Stimulated activated CD4-positive, alpha-beta T cell treated with anti-CD3 and anti-CD28 coated beads, Interleukin-4, amount 100 ng/mL, for 4 hours (primary cell): ENCODE measurements at regions not wholly inside any gene's neighbourhood (a gene's known extent, or its start where the extent isn't known, plus 50 kb on each side); places are given as distances from the start of the nearest gene placed in this dataset.

Experiments used
- DNase-seq, 2 experiments: peaks; one replicate each; pipeline ENCODE4 v3.0.0-alpha.2; 2020

DNA sequence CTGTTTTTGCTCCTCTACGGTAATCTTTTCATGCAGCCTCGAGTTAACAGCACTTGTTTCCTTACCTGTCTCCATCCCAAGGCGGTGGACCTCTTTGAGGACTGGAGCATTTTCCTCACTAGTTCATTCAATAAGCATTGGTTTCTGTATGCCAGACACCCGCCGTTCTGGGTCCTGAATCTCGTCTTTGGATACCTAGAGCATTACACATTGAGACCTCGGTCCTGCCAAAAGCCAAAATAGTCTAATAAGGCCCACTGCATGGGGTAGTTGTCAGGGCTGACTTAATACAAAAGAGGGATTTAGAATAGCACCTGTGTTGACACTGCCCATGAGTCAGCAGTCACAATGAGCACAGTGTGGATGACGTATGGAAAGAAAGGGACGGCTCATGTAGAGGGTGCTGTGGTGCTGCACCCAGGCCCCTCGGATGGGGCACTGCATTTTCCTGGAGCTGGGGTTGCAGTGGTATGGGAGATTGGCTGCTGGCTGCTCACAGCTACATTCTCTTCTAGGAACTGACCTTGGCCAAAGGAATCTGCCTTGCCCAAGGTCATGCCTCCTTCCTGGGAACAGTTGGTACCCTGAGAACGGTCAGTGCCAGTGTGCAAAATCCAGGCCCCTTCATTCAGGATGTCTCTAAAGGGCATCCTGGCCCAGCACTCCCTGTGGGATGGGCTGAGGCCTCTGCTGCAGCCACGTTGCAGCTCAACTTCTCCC is 126.9 kb upstream of the NCK2 start:
- DNase-seq = no peak

DNA sequence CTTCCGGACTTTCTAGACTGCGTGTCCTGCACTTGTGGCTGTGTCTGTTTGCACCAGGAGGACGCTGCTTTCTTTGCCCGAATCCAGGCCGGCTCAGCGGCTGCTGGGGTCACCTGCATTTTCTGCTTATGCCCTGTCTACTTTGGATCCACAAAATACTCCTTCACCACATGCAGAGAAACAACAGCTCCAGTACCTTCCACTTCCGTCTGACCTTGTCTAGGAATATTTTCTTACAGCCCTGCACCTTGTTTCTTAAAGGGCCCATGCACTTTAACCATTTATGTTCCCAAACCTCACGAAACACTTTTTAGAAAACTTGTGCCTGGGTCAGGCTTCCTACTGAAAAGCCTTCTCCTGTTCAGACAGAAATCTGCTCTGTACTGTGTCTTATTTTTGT is 129.4 kb upstream of the NCK2 start:
- no peak for DNase-seq

DNA sequence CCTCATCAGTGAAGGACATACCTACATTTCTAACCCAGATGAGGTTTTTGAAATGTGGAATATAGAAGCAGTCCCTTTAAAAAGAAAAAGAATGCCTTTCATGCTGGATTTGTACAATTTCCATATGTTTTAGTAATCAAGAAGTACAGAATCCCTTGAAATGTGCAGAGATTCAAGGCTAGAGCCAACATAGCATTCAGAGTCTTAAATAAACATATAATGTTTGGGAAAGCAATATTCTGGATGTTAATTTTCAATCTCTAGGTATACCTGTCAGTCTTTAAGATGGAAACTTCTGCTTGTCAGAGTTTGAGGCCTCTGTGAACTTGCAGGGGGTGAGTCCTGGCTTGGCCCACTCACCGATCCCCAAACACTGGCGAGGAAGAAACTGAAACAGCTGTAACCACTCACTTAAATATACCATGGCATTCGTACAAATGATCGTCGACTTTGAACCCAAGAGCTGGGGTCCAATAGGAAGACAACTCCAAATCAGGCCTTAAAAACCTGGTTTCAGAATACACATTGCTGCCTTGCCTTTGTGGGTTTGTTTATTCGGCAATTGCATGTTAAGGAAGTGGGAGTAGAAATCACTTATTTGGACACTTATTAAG is 132.8 kb upstream of the NCK2 start:
- no peak for DNase-seq

DNA sequence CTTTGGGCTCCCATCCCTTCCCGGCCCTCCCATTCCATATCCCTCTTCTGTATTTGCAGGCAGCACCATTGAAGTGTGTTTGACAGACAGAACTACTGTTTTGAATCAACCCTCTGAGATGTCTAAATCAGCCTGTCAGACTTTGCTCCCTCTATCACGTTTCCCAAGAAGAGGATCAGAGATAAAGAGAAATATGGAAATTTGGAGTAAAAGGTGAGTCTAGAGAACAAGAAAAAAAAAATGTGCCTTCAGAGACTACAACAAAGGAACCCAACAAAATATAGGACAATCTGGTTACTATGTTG is 133.4 kb upstream of the NCK2 start:
- no peak for DNase-seq

DNA sequence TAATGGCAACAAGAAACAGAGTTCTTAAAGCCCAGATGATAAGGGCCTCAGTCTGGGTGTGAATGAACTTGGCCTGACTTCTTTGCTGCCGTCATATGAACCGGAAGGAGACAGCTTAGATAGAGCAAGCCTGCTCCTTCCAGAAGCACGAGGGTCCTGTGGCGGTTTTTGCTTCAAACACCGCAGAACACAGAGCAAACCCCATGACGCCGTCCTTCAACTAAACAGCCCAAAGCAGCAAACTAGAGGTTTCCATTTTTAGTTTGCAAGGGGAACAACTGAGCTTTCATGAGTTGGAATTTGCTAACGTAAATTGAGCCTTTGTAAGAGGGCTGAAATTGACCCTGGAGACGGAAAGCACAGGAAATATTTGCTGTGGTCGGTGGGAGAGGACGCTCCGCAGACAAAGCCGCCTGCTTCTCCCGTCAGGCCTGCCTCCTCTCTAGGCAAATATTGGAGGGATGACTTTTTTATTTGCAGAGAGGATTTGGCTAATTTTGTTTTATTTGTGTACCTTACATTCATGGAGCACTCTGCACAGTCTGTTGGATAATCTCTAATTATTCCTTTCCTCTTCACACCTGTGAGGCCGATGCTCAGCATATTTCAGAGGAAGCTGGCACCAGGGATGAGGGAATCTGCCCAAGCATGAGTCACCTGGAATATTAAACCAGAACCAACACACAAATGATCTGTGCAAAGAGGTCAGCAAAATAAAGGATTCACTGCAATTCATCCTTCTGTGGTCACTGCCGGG is 134.0 kb upstream of the NCK2 start:
- DNase-seq = no peak

DNA sequence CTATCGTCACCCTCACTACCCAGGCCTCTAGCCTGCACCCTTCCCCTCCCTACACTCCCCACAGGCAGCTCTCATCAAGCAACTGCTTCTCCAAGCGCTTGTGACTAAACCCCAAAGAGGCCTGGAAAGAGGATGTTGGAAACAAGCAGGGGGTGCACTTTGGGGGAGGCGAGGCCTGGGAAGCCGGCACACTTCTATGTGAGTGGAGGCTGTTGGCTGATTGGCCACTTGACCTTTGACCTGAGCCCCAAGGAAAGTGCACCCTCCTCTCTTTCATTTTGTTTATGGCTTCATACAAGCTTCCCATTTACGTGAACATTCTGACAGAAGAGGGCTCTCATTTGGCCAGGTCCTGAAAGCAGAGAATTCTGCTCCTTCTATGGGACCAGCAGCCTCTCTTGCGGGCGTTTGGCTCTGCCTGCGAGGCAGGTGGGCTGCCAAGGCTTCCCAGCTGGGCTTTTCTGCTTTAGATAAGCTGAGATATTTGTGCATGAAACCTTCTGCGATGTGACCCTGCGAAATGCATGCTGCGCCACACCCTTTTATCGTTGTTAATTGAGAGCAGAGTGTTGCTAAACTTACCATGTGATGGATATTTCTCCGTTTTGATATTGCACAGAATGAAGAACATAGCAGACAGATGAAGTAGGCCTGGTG is 134.8 kb upstream of the NCK2 start:
- DNase-seq = no peak

DNA sequence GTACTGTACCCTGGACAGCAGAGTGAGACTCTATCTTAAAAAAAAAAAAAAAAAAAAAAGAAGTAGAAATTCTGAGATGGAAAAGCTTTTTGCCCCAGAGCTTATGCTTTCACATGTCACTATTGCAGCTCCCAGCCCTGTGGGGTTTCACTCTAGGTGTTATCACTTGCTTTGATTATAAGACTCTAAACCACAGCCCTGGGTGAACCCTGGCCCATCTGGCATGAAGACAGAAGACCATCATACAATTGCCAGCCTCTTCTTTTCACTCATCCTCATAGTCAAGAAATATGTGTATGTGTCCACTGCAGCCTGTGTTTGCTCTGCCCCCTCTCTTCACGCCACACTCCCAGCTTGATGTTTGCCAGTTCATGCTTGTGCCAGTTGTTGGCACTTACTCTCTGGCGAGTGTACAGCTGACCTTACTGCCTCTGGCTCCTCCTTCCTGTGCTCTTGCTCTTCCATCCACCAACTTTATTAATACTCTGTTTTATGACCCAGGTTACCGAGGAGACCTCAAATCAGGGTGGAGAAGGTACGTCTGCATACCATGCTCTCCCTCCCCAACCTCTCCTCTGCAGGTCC is 136.7 kb upstream of the NCK2 start:
- no peak for DNase-seq

DNA sequence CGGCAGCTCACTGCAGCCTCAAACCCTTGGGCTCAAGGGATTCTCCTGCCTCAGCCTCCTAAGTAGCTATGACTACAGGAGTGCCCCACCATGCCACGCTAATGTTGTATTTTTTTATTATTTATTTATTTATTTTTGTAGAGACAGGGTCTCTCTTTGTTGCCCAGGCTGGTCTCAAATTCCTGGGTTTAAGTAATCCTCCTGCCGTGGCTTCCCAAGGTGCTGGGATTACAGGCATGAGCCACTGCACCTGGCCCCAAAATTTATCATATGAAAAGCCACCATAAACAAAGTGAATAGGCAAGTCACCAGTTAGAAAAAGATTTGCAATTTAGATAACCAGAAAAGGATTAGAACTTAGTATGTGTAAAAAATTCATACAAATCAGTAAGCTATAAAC is 138.6 kb upstream of the NCK2 start:
- no peak for DNase-seq

DNA sequence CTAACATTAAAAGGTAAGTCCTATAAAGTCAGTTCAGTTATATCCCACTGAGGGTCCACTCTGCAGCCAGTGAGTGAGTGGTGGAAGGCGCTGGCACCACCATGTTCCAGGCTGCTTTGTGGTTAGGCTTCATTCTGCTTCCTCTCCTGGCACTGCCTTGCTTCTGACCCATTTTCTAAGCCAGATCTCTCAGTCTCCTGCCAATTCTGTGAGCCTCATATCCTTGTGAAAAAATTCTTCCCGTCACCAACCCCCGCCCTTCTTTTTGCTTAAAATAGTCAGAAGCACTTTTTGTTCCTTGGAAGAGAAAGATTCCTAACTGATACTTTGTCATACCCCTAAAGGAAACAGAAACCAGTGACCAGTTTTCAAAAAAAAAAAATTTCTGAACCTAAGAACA is 139.8 kb upstream of the NCK2 start:
- no peak for DNase-seq

DNA sequence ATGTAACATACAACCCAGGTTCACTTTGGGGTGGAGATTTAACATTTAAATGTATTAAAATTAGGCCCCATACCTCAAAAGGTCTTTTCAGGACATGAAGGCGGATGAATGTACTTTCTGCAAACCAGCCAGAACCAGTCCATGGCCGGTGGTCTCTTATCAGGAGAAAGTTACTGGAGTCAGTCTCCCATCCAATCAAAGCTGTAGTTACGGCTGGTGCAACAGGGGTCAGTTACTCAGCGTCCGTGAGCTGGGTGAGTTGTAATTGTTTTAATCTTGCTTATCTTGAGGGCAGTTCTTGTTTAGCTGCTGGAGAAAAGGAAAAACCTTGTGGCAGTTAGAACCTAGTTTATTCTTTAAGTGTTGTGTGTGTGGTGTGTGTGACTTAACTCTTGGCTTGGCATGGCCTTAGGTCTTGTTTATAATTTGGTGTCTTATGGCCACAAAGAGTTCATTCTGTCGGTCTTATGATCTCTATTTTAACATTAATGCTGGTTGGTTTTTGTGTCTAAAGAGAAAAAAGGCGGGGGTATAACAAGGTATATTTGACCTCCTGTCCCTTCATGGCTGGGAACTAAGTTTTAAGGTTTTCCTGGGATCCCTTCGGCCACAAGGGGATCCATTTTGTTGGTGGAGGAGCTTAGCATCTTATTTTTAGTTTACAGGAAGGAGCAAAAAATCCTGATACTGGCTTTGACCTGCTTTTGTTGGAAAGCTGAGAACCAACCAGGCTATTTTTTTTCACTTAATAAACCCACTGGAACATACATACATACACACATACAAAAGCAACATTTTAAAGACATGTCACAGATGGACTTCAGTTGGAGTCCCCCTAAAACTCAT is 143.5 kb upstream of the NCK2 start:
- DNase-seq = no peak

DNA sequence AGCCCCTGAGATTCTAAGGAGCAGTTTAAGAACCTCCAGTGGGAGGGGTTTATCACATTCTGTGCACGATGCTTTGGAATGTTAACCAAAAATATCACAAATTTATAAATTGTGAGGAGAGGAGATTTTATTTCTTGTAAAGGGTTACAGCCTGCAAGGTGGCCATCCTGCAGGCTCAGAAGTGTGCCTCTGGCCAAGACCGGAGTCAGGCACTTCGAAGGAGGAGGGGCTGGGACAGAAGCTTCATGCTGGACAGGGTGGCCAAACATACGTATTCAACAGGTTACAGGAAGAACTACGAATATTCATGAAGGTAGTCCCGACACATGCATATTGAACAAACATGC is 144.1 kb upstream of the NCK2 start:
- DNase-seq = no peak

DNA sequence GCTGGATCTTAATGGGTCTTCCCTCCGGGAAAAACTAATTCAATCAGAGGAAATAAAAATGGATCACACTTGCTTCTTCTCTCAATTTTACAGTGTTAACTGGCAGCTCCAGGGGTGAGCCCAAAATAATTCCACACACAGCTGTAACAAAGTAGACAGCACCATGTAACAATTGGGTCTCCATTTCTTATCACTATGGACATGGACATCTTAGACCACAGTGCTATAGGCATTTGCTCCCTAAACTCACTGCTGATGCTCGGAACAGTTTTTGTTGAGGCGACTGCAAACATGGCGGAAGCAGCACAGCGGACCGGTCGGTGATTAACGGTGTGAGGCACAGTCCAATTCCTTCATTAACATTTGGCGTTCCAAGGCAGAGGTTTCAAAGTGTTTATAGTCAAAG is 144.7 kb upstream of the NCK2 start:
- DNase-seq = no peak

DNA sequence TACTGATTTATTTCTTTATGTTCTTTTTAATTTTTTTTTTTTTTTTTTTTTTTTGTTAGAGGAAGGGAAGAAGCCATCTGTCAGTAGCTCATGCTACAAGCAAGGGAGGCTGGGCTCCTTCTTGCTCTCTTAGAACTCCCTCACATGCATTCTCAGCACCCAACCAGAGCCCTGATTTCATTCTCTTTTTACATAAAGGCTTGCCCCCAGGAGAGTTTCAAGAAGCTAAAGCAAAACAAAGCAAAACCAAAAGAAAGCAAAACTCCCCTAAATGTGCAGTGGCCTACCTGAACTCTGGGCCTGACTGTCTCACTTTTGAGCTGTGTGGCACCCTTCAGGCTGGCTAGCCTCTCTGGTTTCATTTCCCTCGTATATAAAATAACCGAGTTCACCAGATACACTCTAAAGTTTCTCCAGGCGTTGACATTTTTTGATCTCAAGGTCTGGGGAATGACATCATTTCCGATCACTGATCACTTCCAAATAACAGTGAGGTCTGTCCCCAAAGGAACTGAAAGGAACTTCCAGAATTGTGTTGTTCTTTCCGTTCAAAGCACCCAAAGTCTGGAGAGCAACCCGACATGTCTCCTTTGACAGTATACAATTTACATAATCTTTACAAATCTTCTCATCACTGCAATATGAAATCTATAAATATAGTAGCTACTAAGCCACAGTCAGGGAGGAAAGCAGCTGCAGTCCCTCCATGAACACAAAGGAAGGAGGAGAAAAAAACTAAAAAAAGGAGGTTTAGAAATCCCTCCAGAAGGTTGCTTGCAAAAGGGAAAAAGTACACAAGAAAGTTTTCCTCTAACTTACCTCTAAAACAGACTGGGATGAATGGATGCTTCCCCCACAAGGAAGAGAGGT is 145.6 kb upstream of the NCK2 start:
- DNase-seq = no peak

DNA sequence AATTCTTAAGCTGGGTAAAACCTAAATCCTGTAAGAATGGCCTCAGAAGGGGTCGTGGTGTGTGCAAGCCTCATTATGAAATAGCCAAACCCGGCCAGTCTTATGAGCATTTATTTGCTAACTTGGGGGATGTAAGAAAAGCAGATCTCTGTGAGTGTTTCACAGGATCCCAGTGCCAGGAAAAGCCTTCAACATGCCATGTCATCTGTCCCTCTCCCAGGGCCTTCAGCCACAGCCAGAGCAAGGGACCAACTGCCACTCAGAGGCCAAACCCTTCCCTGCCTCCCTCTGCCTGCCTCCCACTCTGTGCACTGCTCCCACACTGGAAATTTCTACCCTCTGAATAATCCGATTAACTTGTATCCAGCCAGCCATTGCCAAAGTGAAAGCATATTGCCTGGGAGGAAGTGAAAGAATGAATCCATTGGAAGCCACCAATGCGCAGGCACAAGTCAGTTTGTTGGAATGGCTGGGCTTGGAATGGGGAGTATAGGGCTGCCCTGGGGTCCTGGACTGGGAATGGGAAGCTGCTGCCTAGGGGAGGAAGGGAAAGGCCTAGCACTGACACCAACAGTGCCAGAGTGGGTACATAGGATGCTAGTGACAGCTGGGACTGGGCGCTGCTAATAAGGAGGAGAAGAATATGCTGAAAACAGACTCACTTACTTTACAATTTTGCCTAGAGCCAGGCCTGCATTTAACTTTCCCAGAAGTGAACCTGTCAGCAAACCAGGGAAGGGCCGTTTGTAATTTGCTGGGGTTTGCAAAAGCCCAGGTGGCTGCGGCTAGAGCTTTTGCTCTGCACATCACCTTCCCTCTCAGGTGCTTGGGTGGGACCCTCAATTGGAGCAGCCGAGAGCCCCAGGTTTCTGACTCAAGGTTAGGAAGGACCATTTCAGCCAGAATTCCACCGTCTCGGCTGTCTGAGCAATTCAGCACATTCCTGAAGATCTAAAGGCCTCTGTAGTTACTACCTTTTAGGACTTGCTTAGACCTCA is 146.6 kb upstream of the NCK2 start:
- no peak for DNase-seq

DNA sequence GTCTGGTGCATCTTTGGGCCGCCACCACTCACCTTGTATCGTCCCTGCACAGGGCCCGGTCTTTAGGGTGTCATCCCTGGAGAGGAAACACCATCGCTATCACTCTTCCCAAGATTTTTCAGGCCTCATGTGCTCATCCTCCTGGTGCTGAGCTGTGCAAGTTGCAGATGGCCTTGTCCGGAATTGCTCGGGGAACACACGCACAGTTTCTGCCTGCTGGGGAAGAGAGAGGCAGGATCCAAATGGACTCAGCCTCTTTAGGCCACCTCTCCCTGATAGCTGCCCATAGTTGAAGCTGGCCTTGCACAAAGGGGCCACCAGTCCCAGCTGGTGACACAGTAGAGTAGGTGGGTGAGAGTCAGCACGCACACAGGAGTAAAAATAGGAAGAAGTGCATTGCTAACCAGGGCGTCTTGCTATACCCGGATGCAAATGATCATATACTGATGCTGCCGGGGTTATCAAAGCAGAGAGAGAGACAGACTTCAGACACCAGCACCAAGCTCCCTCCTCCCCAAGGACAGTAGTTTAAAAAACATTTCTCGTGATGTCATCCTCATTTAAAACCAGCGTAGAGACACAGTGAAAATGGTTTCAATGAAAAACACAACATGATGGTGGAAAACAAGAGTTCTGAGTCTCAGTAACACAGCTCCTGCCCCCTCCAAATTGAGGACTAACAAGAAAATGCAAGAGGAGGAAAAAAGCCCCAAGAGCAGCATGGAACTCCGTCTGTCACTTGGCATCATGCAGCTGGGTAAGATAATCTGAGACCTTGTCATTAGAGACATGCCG is 147.5 kb upstream of the NCK2 start:
- DNase-seq = no peak

DNA sequence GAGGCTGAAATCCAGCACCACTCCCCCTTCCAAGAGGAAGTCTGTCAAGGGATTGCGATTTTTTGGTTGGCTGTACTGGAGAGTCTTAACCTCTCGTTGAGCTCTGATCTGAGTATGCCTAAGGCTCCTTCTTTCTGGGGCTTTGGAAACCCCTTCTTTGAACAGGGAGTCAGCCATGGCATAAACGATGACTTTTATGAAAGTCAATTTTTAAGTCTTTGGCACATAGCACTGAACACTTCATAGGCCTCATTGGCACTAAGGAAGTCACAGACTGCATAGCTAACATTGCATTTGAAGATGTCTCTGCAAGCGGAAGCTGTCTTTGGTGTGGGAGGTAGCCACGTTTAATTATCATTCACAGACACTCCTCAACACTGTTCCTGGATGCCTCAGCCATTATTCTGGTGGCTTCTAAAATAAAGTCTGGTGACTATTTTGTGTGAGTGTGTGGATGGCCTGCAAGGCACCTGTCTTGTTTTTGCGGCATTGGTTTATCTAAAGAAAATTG is 148.2 kb upstream of the NCK2 start:
- no peak for DNase-seq

DNA sequence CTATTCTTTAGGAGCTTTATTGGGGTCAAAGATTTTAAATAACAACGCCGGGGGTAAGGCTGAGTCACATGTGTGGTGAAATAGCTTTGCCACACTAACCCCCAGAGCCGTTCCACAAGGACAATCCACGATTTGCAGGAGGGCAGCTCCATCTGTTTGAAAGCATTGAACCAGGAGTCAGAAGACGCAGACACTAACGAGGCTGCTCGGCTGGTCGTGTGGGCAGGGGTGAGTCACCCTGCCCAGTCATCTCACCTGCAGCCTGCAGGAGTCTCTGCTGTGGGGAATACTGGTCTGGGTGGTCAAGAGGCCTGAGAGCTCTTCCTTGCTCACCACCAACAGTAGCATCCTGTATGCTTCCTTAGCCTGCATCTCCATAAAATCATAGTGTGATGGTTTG is 149.2 kb upstream of the NCK2 start:
- peak; percentile 5 to 12 for DNase-seq

DNA sequence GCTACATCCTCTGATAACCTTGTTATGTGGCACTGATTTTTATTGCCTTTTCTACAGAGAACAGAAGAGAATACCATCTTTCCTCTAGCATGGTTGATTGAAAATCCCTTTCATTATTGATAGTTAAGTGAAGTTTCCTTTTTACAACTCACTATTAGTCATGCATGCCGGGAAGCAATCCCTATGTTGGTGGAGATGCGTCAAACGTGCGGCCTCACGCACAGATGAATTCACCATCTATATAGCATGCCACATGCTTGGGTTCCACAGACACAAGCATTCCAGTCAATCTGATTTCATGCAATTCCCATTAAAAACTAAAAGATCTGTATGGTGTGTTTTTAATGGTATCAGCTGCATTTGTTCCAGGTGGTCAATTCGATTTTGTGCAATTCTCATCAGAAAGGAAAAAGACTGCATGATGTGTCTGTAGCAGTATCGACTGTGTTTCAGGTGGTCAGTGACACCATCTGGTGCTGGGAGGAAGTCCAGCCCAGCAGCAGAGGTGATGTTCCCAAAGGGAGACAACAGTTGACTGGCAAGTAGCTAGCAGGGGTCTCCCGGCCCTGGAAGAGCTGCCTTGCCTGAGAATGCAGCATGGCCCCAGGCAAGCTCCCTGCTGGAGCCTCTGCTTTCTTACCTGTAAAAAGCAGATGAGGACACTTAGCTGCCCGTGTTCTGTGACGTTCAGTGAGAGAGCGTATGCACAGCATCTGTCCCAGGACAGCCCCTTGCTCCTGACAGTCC is 151.3 kb upstream of the NCK2 start:
- no peak for DNase-seq

DNA sequence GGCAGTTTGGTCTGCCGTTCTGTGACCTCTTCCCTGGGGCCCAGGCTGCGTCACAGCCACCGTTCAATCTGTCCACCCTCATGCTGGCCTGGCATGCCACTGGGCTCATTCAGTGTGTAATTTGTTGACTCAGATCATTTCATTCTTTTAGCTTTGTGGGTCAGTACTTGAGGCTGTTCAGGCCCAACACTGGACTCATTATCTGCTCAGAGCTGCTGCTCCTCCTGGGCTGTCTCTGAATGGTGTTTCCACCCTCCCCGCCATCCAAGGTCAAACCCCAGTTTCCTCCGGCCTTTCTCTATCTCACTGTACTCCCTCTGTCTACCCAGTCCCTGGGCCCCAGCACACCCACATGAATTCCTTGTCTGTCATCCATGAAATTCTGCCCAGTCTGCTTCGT is 152.4 kb upstream of the NCK2 start:
- DNase-seq = no peak
